HTR-8/SVneo (cell line): ENCODE measurements at regions not wholly inside any gene's neighbourhood (a gene's known extent, or its start where the extent isn't known, plus 50 kb on each side); places are given as distances from the start of the nearest gene placed in this dataset.
"Not testable (repeated sequence)": the region's sequence is repeated elsewhere in the genome, so short reads cannot be mapped to it uniquely, and the experiment has no call there.

Source experiments
- DNase-seq: peaks from one replicate; pipeline ENCODE4 v3.0.0; 2011; ENCODE audit warnings: low spot score, mixed read lengths; ENCODE audit not compliant: insufficient read length
- FAIRE-seq: peaks from 2 replicates; lab custom pipeline; 2011; peaks lifted over from hg19 to GRCh38; lab: Jason Lieb, UNC

DNA sequence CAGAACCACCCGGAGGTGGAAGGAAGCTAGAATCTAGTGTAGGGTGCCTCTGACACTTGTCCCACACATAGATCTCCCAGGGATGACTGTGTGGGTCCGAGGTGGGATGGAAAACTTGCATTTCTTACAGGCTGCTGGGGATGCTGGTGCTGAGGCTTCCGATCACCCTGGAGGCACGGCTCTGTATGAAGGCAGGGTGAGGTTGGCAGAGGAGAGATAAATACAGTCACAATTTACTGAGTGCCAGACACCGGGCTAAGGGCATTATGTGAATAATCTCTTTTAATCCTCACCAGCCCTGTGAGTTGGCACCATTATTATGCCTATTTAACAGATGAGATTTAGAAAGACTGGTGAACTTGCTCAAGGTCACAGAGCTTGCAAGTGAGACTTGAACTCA is 250.2 kb upstream of the RREB1 start:
- DNase-seq = no peak
- no peak for FAIRE-seq

DNA sequence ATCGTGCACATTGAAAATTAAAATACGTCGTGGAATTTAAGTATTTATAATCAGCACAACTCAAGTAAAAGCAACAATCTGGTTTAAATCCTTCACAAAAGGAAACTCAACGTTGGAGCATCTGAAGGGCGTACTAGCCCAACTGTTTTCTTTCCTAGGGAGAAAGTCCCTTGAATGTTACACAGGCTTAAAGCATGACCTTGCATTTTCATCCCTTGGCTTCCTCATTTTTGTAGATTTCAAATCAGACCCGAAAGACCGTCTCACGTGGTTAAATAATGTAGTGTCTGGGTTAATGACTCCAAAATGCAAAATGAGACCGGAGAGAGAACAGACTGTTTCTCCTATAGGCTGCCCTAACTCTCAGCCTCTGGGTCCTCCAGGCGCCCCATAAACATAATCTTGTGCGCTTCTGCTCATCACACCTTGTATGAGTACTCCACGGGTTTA is 249.2 kb upstream of the RREB1 start:
- no peak for DNase-seq

DNA sequence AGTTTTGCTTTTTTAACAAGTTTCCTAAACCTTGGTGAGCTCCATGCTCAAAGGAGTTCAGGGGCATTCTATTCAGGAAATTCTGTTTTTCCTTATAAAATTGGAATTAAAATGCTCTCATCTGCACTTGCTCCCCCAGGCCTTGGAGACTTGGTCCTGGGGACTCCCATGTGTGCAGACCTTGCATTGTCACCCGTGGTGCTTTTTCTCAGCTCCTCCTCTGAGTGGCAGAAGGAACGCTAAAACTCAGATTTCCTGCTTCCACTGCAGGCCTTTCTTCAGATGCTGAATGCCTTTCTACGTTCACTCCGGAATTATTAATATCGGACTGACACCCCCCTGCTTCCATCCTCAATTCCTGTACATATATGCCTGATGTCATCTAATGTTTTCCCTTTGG is 248.7 kb upstream of the RREB1 start:
- DNase-seq (no peak), FAIRE-seq (no peak)

More for the DNA sequence above, 249.2 kb upstream of the RREB1 start:
- FAIRE-seq = no peak

DNA sequence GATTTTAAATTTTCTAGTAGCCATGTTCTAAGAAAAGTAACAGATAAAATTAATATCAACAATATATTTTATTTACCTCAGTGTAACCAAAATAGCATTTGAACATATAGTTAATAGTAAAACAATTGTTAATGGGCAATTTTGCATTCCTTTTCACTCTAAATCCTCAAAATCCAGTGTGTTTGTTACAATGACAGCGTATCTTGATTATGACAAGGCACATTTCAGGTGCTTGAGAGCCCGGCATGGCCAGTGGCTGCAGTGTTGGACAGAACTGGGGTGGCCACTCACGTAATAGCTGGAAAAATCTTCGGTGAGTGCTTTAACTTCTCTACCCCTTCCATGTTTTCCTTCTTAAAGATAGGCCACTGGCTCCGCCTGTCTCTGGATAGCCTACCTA is 248.0 kb upstream of the RREB1 start:
- DNase-seq = no peak

DNA sequence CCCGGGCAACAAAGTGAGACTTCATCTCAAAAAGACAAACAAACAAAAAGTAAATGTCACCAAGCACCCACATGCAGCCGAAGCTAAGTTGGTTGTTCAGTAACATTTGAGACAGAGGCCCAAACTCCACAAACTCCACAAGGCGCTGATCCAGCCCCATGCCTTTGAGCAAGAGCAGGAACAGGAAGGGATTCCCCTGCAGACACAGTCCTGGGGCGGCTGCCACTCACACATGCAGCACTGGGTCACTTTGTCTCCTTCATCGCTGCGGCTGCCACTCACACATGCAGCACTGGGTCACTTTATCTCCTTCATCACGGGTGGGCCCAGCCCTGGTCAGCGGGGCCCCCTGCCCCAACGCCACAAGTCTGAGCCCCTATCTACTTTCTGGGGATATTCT is 246.9 kb upstream of the RREB1 start:
- DNase-seq = no peak
- FAIRE-seq = no peak

More for the DNA sequence above, 248.0 kb upstream of the RREB1 start:
- no peak for FAIRE-seq

DNA sequence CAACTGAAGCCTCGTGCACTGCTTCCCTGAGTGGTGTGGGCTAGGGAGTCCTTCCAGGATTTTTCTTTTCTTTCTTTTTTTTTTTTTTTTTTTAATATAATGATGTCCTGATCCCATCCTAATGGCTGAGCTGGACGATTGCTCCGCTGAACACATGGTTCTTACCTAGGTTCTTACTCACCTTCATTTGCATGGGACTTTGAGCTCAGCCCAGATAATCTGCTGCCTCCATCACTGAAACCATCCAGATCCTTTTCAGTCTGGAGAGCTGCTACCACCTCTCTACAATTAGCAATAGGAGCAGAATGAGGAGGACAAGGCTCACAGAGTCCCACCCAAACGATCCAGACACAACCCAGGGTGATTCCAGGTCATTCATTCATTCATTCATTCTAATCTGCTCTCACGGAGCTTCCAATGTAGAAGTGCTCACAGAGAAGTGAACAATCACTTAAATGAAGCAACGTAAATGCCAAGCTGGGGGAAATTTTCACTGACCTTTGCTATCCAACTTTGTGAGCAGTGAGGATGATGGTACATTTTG is 246.3 kb upstream of the RREB1 start:
- FAIRE-seq = no peak
- DNase-seq = no peak

DNA sequence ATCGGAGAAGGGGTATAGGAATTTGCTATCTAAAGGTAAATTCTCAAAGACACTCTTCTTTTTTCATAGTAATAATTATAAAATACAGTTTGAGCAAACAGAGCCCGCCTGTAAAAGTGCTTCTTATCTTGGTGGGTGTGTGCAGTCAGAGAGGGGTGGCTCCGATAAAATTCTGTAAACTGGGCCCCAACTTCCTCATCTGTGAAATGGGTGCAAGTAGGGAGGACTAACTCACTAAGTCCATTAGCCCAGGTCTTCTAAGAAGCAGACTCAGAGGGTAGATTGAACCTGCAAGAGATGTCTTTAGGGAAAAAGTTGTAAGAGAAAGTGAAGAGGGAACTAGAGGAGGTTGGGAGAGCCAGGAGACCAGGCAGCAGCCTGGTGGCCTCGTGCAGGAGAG is 245.8 kb upstream of the RREB1 start:
- DNase-seq (no peak), FAIRE-seq (no peak)

DNA sequence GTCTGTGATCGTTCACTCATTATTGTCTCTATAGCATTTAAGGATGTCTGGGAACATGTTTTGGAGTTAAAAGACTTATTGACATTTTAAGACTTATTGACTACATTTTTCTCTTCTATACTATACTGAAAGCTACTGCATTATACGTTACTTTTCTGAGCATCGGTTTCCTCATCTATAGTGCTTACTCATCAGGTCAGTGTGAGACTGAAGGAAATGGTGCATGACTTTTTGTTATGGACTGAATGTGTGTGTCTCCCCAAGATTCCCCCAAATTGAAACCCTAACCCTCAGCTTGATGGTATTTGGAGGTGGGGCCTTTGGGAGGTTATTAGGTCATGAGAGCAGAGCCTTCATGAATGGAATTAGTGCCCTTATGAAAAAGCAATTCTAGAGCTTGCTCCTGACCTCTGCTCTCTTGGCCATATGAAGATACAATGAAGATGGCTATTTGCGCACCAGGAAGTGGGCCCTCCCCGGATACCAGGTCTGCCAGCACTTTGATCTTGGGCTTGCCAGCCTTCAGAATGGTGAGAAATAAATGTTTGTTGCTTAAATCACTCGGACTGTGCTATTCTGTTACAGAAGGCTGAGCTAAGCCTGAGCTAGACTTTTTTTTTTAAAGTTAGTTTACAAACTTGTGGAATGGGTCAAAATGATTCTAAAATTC is 243.7 kb upstream of the RREB1 start:
- FAIRE-seq = no peak
- DNase-seq = no peak

DNA sequence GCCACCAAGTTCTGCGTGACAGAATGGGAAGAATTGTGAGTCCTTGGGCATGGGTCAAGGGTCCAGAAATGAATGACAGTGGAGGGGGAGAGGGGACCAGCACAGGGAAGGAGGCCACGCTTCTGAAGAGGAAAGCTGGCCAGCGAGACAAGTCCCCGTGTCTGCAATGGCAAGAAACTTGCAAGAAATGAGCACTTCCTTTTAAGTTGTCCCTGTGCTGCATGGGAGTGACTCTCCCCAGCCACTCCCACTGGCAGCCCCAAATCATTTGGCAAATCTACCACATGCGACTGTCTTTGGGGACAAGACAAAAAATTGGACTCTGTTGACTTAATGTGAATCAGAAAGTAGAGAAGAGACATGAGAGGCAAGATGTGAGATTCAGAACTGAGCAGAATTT is 242.2 kb upstream of the RREB1 start:
- DNase-seq (no peak), FAIRE-seq (no peak)

DNA sequence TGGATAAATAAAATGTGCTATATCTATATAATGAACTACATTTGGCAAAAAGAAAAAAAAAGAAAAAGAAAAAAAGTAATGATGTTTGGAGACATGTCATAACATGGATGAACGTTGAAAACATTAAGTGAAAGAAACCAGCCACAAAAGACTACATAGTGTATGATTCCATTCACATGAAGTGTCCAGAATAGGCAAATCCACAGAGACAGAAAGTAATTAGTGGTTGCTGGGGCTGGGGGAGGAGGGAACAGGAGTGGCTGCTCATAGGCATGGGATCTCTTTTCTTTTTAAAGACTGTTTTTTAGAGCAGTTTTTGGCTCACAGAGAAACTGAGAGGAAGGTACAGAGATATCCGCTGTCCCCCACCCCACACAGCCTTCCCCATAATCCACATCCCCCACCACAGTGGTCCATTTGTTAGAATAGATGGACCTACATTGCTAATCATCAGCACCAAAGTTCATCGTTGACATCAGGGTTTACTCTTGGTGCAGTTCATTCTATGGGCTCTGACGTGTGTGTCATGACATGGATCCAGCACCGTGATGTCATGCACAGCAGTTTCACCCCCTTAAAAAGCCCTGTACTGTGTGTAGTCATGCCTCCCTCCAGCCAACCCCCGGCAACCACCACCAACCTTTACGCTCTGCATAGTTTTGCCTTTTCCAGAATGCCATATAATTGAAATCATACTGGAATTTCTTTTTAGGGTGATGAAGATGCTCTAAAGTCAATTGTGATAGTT is 240.9 kb upstream of the RREB1 start:
- FAIRE-seq = no peak
- no peak for DNase-seq

DNA sequence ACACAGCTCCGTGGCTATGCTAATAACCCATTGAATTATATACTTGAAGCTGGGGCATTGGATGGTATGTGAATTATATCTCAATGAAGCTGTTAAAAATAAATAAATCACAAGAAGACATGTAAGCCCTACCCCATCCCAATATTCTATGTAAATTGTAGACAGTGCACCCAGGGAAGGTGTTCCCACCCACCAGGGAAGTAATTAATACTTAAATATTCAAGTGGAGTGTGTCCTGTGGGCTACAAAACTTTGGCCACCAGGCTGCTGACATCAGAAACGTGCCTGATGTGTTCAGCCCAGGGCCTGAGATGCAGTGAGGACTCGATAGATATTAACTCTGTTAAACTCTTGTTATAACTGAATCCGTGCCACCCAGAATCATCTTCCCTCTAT is 240.4 kb upstream of the RREB1 start:
- DNase-seq (no peak), FAIRE-seq (no peak)

DNA sequence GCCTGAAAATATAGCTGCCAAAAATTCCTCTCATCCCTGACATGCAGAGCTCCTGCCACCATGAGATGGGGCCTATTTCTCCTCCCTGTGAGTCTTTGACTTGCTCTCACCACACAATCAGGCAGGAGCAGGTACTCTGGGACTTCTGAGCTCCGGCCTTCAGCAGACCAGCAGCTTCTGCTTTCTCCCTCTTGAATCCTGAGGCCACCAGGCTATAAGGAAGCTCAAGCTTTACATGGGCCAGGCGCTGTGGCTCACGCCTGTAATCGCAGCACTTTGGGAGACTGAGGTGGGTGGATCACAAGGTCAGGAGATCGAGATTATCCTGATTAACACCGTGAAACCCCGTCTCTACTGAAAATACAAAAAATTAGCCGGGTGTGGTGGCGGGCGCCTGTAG is 238.7 kb upstream of the RREB1 start:
- FAIRE-seq = no peak
- no peak for DNase-seq

DNA sequence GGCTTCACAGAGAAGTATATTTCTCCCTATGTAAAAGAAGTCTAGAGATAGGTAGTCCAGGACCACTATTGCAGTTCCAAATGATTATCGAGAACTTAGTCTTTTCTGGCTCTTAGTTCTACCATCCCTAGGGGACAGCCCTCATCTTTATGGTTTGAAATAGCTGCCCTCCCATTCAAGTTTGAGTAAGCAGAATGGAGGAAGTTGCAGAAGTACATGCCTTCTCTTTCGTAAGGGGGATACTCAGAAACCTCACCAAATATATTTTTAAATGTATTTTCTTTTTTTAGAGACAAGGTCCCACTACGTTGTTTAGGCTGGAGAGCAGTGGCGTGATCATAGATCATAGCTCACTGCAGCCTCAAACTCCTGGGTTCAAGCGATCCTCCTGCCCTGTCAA is 236.8 kb upstream of the RREB1 start:
- DNase-seq (no peak), FAIRE-seq (no peak)

DNA sequence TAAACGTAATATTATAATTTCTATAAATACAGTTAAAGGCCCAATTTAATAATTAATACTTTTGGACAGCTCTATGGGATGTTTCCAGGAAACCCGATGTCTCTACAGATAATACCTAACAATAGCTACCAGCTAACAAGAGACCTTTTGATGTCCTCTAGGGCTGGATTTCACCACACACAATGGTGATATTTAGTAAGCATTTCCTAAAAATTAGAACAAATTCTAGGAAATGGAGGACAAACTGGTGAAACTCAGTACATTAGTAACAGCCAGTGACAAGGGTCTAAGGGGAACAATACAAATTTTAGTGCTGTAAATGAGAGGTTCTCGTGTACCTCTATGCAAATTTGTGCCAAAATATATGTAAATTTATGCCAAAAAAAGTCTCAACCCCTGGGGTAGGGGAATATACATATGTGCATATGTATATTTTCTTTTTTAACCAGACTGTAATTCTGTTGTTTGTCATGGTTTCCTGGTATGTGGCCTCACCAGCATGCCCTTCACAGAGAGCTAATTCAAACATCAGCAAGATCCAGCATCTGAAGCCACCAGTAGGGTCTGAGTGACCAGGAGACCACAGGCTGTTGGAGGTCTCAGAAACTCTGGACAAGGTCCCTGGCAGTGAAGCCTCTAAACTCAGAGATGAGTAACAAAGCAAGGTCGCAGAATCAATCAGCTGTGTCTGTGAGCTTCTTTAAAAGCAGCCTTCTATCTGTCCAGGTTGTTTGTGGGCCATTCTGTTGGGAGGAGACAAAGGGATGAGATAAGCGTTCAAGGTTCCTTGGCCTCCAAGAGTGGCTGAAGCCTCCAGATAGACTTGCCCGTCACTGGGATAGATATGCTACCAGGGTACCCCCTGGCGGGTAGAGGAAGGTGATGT is 235.1 kb upstream of the RREB1 start:
- DNase-seq = no peak
- no peak for FAIRE-seq

DNA sequence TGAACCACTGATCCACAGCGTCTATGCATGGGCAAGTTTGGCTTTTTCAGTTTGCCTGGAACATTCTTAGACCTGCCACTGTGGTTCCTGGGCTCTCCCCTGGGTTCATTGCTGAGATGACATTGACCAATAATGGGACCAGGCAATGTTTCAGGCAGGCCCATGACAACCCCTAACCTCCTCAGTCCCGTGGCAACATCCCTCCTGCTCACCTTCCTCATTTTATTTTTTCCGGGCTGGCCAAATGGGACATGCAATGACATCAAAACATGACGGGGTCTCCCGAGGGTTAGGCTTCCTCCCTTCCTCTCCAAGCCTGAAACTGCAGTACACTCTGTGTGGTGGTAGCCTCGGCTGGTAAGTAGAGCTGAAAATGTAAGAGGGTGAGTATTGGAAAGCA is 234.0 kb upstream of the RREB1 start:
- FAIRE-seq = no peak

DNA sequence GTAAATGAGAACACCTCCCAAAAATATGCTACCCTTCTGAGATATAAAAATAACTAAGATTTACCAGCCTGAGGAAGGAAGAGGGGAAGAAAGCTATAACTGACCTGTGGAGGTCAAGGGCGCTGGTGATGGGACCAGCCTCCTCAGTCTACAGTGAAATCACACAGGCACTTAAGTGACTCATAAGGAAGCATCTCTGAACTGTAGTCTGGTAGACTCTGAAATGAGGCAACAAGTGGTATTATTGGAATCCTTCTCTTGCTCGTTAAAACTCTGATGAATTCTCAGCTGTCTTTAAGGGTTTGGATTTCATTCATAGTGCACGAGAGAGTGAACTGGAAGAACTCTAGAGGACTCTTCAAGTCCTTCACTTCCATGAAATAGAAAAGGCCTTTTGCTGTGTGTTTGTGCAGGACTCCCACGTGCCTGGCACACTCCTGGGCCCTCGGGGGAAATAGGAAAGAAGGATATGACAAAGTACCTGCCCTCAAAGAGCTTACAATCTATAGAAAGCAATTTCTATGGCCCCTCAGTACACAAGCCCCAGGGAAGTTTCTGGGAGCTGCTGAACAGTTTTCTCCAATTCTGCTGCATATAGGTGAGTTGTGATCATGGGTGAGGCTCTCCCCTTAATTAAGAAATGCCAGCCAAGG is 231.8 kb upstream of the RREB1 start:
- no peak for FAIRE-seq
- DNase-seq = peak; percentile 84

More for the DNA sequence above, 234.0 kb upstream of the RREB1 start:
- no peak for DNase-seq

DNA sequence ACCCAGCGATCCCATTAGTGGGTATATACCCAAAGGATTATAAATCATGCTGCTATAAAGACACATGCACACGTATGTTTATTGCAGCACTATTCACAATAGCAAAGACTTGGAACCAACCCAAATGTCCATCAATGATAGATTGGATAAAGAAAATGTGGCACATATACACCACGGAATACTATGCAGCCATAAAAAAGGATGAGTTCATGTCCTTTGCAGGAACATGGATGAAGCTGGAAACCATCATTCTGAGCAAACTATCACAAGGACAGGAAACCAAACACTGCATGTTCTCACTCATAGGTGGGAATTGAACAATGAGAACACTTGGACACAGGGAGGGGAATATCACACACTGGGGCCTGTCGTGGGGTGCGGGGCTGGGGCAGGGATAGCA is 230.0 kb upstream of the RREB1 start:
- not testable (repeated sequence) for FAIRE-seq, DNase-seq

DNA sequence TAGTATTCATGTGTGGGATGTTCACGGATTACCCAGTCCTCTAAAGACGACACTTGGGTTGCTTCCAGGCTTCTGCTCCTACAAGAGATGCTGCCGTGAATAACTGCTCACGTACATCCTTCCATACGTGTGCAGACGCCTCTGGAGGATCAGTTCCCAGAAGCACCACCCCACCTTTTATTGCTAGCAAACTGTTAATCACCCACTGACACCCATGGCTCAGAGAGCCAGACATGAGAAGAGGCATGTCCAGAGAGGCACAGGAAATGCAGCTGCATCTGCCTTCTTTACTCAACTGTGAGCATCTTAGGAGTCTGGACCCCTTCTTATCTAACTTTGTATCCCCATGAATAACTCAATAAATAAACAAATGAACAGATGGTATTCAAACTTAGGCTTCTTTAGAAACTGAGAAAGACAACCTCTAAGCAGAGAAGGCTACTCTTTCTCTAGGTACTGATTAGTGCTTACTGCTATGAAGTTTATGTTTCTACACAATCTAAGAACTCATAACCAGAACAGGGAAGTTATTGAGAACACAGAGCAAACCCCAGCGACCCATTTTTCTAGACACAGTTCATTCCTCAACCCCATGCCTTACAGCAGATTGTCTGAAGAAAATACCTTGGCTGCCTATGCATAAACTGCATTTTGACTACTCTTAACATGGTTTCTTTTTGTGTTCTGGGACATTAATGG is 228.7 kb upstream of the RREB1 start:
- FAIRE-seq = no peak
- DNase-seq = no peak

DNA sequence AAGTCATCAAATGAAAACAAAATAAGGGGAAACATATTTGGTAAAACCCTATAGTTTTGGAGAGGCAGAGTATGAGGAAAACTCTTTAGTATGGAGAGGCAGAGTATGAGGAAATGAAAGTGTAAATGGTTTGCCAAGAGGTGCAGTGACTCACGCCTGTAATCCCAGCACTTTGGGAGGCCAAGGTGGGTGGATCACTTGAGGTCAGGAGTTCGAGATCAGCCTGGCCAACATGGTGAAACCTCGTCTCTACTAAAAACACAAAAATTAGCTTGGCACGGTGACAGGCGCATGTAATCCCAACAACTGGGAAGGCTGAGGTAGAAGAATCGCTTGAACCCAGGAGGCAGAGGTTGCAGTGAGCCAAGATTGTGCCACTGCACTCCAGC is 228.2 kb upstream of the RREB1 start:
- DNase-seq, FAIRE-seq: not testable (repeated sequence)
